GM23248 (cell line): ENCODE measurements at regions not wholly inside any gene's neighbourhood (a gene's known extent, or its start where the extent isn't known, plus 50 kb on each side); places are given as distances from the start of the nearest gene placed in this dataset.

Source experiments
- DNase-seq: peaks from one replicate; pipeline ENCODE4 v3.0.0-alpha.2; 2015
- H2AFZ ChIP-seq: fragments of 200-600 bp; sonication (generic); 2 replicates; pipeline ENCODE4 v1.6.1; 2016; ENCODE audit warnings: antibody characterized with exemption
- H3F3A ChIP-seq: fragments of 200-600 bp; sonication (generic); 2 replicates; pipeline ENCODE4 v1.6.1; 2016; ENCODE audit warnings: mild to moderate bottlenecking, antibody characterized with exemption, mixed run types; ENCODE audit not compliant: insufficient read depth
- H3K27ac ChIP-seq: fragments of 200-600 bp; sonication (generic); 2 replicates; pipeline ENCODE4 v1.5.1; 2016; ENCODE audit warnings: mild to moderate bottlenecking
- H3K27me3 ChIP-seq: fragments of 200-600 bp; sonication (generic); replicated peaks from 2 replicates; pipeline ENCODE4 v1.6.1; 2016; ENCODE audit warnings: mild to moderate bottlenecking; ENCODE audit not compliant: insufficient read depth
- H3K36me3 ChIP-seq: fragments of 200-600 bp; sonication (generic); 2 replicates; pipeline ENCODE4 v1.6.1; 2016; ENCODE audit warnings: low read depth, mild to moderate bottlenecking
- H3K4me1 ChIP-seq: fragments of 200-600 bp; sonication (generic); 2 replicates; pipeline ENCODE4 v1.6.1; 2016; ENCODE audit warnings: mild to moderate bottlenecking; ENCODE audit not compliant: insufficient read depth
- H3K4me2 ChIP-seq: fragments of 200-600 bp; sonication (generic); one replicate; pipeline ENCODE4 v1.6.1; 2016; ENCODE audit warnings: mild to moderate bottlenecking; ENCODE audit not compliant: unreplicated experiment
- H3K4me3 ChIP-seq: fragments of 200-600 bp; sonication (generic); 2 replicates; pipeline ENCODE4 v1.5.1; 2016; ENCODE audit warnings: mild to moderate bottlenecking
- H3K79me2 ChIP-seq: fragments of 200-600 bp; sonication (generic); 2 replicates; pipeline ENCODE4 v1.6.1; 2016; ENCODE audit warnings: mild to moderate bottlenecking; ENCODE audit not compliant: insufficient read depth
- H3K9ac ChIP-seq: fragments of 200-600 bp; sonication (generic); 2 replicates; pipeline ENCODE4 v1.6.1; 2016; ENCODE audit warnings: mild to moderate bottlenecking
- H3K9me2 ChIP-seq: fragments of 200-600 bp; sonication (generic); 2 replicates; pipeline ENCODE4 v1.6.1; 2016; ENCODE audit warnings: mixed run types, mild to moderate bottlenecking, moderate library complexity; ENCODE audit not compliant: insufficient read depth
- H3K9me3 ChIP-seq: fragments of 200-600 bp; sonication (generic); one replicate; pipeline ENCODE4 v1.6.1; 2017; ENCODE audit warnings: low read depth
- H4K20me1 ChIP-seq: fragments of 200-600 bp; sonication (generic); 2 replicates; pipeline ENCODE4 v1.6.0; 2016; ENCODE audit not compliant: insufficient read depth
- EZH2 ChIP-seq: fragments of 200-600 bp; sonication (generic); IDR thresholded peaks from 2 replicates; pipeline ENCODE4 v1.6.1; 2018; ENCODE audit warnings: antibody characterized with exemption, mild to moderate bottlenecking; ENCODE audit not compliant: insufficient read depth, poor library complexity, severe bottlenecking
- EZH2phosphoT487 ChIP-seq: fragments of 200-600 bp; sonication (generic); IDR thresholded peaks from 2 replicates; pipeline ENCODE4 v1.6.1; 2018; ENCODE audit warnings: antibody characterized with exemption, moderate library complexity, mild to moderate bottlenecking, low read depth; ENCODE audit not compliant: insufficient read depth
- WGBS, 2 experiments: methylation state at CpG; one replicate each; pipeline ENCODE4 v1.1.6; 2015 to 2017; ENCODE audit warnings: low lambda C conversion rate in 2 of 2, low coverage in 1 of 2; ENCODE audit errors: missing lambda C conversion rate in 2 of 2; 5-methylcytosine and 5-hydroxymethylcytosine counted together
- in situ Hi-C: fragments of 300-500 bp; cut with MboI; formaldehyde crosslinking; loops from 2 replicates; pipeline ENCODE4 v1.15.0; 2020

- Histone ChIP-seq H3F3A (no peaks in the 10 kb centered on the region), H3K4me2 (no peak overlapping the region), H3K79me2 (no peaks in the 10 kb centered on the region), H3K9ac (no peak overlapping the region), H3K9me2 (no peaks in the 10 kb centered on the region), H3K36me3 (no peaks in the 10 kb centered on the region), H3K27ac (no peak overlapping the region), H3K4me1 (no peaks in the 10 kb centered on the region), H3K9me3 (no peaks in the 10 kb centered on the region), H4K20me1 (no peaks in the 10 kb centered on the region), H2AFZ (no peak overlapping the region), H3K4me3 (no peak overlapping the region), H3K27me3 (no peaks in the 10 kb centered on the region)
- no peak for DNase-seq
- in situ Hi-C loops = no loop called here
- no peak for TF ChIP-seq EZH2phosphoT487
- WGBS, 2 experiments = 0 to 1% methylated on average over 3 of the region's 3 CpGs
Measured at GRCh38 chr5:106720367-106720766, 950.4 kb downstream of the EFNA5 start.

GRCh38 chr5:106699796-106700195, 970.9 kb downstream of the EFNA5 start:
- no peak for DNase-seq

GRCh38 chr5:106699198-106699597, 971.5 kb downstream of the EFNA5 start:
- no peaks in the 10 kb centered on the region for H3K4me1 ChIP-seq
- no peaks in the 10 kb centered on the region for H3K9me3 ChIP-seq
- H3K27me3 ChIP-seq = no peaks in the 10 kb centered on the region
- no peak overlapping the region for H3K9ac ChIP-seq
- no peaks in the 10 kb centered on the region for H3F3A ChIP-seq
- H4K20me1 ChIP-seq = no peaks in the 10 kb centered on the region
- WGBS, 2 experiments = 9 to 15% methylated on average over 6 of the region's 6 CpGs
- no peaks in the 10 kb centered on the region for H3K79me2 ChIP-seq
- no peak overlapping the region for H3K4me2 ChIP-seq
- TF ChIP-seq EZH2 (no peak), EZH2phosphoT487 (no peak)
- no peaks in the 10 kb centered on the region for H3K9me2 ChIP-seq
- H2AFZ ChIP-seq = no peak overlapping the region
- no peaks in the 10 kb centered on the region for H3K36me3 ChIP-seq
- in situ Hi-C loops = no loop called here
- no peak for DNase-seq
- H3K4me3 ChIP-seq = no peak overlapping the region
- no peak overlapping the region for H3K27ac ChIP-seq

More at GRCh38 chr5:106699796-106700195, 970.9 kb downstream of the EFNA5 start:
- Histone ChIP-seq H3K4me3 (no peak overlapping the region), H3K4me1 (no peaks in the 10 kb centered on the region), H3K4me2 (no peak overlapping the region), H2AFZ (no peak overlapping the region), H3K79me2 (no peaks in the 10 kb centered on the region), H3F3A (no peaks in the 10 kb centered on the region), H3K27me3 (no peaks in the 10 kb centered on the region), H3K9ac (no peak overlapping the region), H3K9me3 (no peaks in the 10 kb centered on the region), H3K27ac (no peak overlapping the region), H4K20me1 (no peaks in the 10 kb centered on the region), H3K9me2 (no peaks in the 10 kb centered on the region), H3K36me3 (no peaks in the 10 kb centered on the region)
- in situ Hi-C loops = no loop called here
- 30 to 41% methylated on average over 1 of the region's 1 CpG for WGBS, 2 experiments
- TF ChIP-seq EZH2phosphoT487 = no peak
- no peak for TF ChIP-seq EZH2

- H3K27ac ChIP-seq = no peak overlapping the region
- no peak for TF ChIP-seq EZH2
- TF ChIP-seq EZH2phosphoT487 = no peak
- H3K27me3 ChIP-seq = no peaks in the 10 kb centered on the region
- H3F3A ChIP-seq = no peaks in the 10 kb centered on the region
- 46 to 54% methylated on average over 5 of the region's 5 CpGs for WGBS, 2 experiments
- in situ Hi-C loops = no loop called here
- H2AFZ ChIP-seq = no peak overlapping the region
- H3K9me2 ChIP-seq = no peaks in the 10 kb centered on the region
- H3K4me1 ChIP-seq = no peaks in the 10 kb centered on the region
- DNase-seq = no peak
- no peaks in the 10 kb centered on the region for H4K20me1 ChIP-seq
- no peak overlapping the region for H3K4me3 ChIP-seq
- H3K4me2 ChIP-seq = no peak overlapping the region
- H3K9ac ChIP-seq = no peak overlapping the region
- H3K36me3 ChIP-seq = no peaks in the 10 kb centered on the region
- H3K9me3 ChIP-seq = no peaks in the 10 kb centered on the region
- H3K79me2 ChIP-seq = no peaks in the 10 kb centered on the region
Measured at GRCh38 chr5:106698169-106698568, 972.6 kb downstream of the EFNA5 start.

GRCh38 chr5:106691701-106692100, 979.0 kb downstream of the EFNA5 start:
- no peaks in the 10 kb centered on the region for H3K79me2 ChIP-seq

More at GRCh38 chr5:106691701-106692100, 979.0 kb downstream of the EFNA5 start:
- Histone ChIP-seq H3K9ac (no peak overlapping the region), H3K27me3 (no peaks in the 10 kb centered on the region), H3K9me3 (no peaks in the 10 kb centered on the region), H2AFZ (no peak overlapping the region), H3K9me2 (no peaks in the 10 kb centered on the region), H3K27ac (no peak overlapping the region), H3K4me2 (no peak overlapping the region), H4K20me1 (no peaks in the 10 kb centered on the region), H3F3A (no peaks in the 10 kb centered on the region), H3K4me3 (no peak overlapping the region), H3K36me3 (no peaks in the 10 kb centered on the region), H3K4me1 (no peaks in the 10 kb centered on the region)
- in situ Hi-C loops = no loop called here
- no peak for DNase-seq
- TF ChIP-seq EZH2phosphoT487 (no peak), EZH2 (no peak)
- WGBS, 2 experiments = 12 to 16% methylated on average over 2 of the region's 2 CpGs
